SK-N-SH treated with all-trans-retinoic acid at 6 μM for 48 hours (cell line): ENCODE measurements at regions not wholly inside any gene's neighbourhood (a gene's known extent, or its start where the extent isn't known, plus 50 kb on each side); places are given as distances from the start of the nearest gene placed in this dataset.

Experiments
- ATAC-seq: fragments of 200-7000 bp; cut with Tn5 transposase; 3 replicates; pipeline ENCODE4 v1.9.1; 2020; ENCODE audit warnings: mild to moderate bottlenecking, moderate library complexity
- ARNTL ChIP-seq: fragments of 450-650 bp; formaldehyde crosslinking; IDR thresholded peaks from 2 replicates; pipeline ENCODE4 v1.5.0; 2020; ENCODE audit warnings: low read depth, mild to moderate bottlenecking, moderate library complexity, borderline replicate concordance
- CSDC2 ChIP-seq: fragments of 250-450 bp; sonication (Bioruptor Pico); IDR thresholded peaks from 2 replicates; pipeline ENCODE4 v1.5.0; 2020; ENCODE audit warnings: mild to moderate bottlenecking, moderate library complexity
- ESRRG ChIP-seq: fragments of 250-450 bp; sonication (Bioruptor Pico); IDR thresholded peaks from 2 replicates; pipeline ENCODE4 v1.6.1; 2021; ENCODE audit warnings: mild to moderate bottlenecking
- ISL1 ChIP-seq: fragments of 250-450 bp; sonication (Bioruptor Pico); IDR thresholded peaks from 2 replicates; pipeline ENCODE4 v2.1.2; 2022; ENCODE audit warnings: mild to moderate bottlenecking, moderate library complexity
- PATZ1 ChIP-seq: fragments of 250-450 bp; sonication (Bioruptor Pico); IDR thresholded peaks from 2 replicates; pipeline ENCODE4 v1.8.0; 2020; ENCODE audit warnings: mild to moderate bottlenecking, moderate library complexity, borderline replicate concordance
- POU6F1 ChIP-seq: fragments of 250-450 bp; sonication (Bioruptor Pico); IDR thresholded peaks from 2 replicates; pipeline ENCODE4 v1.8.0; 2021; ENCODE audit warnings: low read depth, mild to moderate bottlenecking, moderate library complexity, borderline replicate concordance
- PPARA ChIP-seq: fragments of 250-450 bp; sonication (Bioruptor Pico); IDR thresholded peaks from 2 replicates; pipeline ENCODE4 v1.5.0; 2020; ENCODE audit warnings: mild to moderate bottlenecking, borderline replicate concordance
- RARB ChIP-seq: fragments of 250-450 bp; sonication (Bioruptor Pico); IDR thresholded peaks from 2 replicates; pipeline ENCODE4 v1.8.0; 2021; ENCODE audit warnings: mild to moderate bottlenecking, moderate library complexity
- SNAI2 ChIP-seq: fragments of 250-450 bp; sonication (Bioruptor Pico); IDR thresholded peaks from 2 replicates; pipeline ENCODE4 v1.5.0; 2020; ENCODE audit warnings: mild to moderate bottlenecking, moderate library complexity
- TCF4 ChIP-seq: fragments of 250-450 bp; sonication (Bioruptor Pico); IDR thresholded peaks from 2 replicates; pipeline ENCODE4 v1.8.0; 2021; ENCODE audit warnings: mild to moderate bottlenecking, moderate library complexity, borderline replicate concordance
- TOX ChIP-seq: fragments of 250-450 bp; sonication (Bioruptor Pico); IDR thresholded peaks from 2 replicates; pipeline ENCODE4 v1.8.0; 2021; ENCODE audit warnings: mild to moderate bottlenecking, moderate library complexity, borderline replicate concordance
- TSHZ2 ChIP-seq: fragments of 250-450 bp; sonication (Bioruptor Pico); IDR thresholded peaks from 2 replicates; pipeline ENCODE4 v1.5.0; 2020; ENCODE audit warnings: mild to moderate bottlenecking, moderate library complexity
- ZC3H10 ChIP-seq: fragments of 250-450 bp; sonication (Bioruptor Pico); IDR thresholded peaks from 2 replicates; pipeline ENCODE4 v1.5.1; 2021; ENCODE audit warnings: mild to moderate bottlenecking, moderate library complexity
- ZFP3 ChIP-seq: fragments of 250-450 bp; sonication (Bioruptor Pico); IDR thresholded peaks from 2 replicates; pipeline ENCODE4 v1.5.0; 2020; ENCODE audit warnings: mild to moderate bottlenecking, moderate library complexity
- ZFP30 ChIP-seq: fragments of 450-650 bp; formaldehyde crosslinking; IDR thresholded peaks from 2 replicates; pipeline ENCODE4 v1.5.0; 2022; ENCODE audit warnings: mild to moderate bottlenecking, moderate library complexity
- ZNF565 ChIP-seq: fragments of 450-650 bp; formaldehyde crosslinking; conservative IDR thresholded peaks from 2 replicates; pipeline ENCODE4 v1.5.0; 2020; ENCODE audit warnings: low read depth, mild to moderate bottlenecking, moderate library complexity
- ZNF70 ChIP-seq: fragments of 450-650 bp; formaldehyde crosslinking; IDR thresholded peaks from 2 replicates; pipeline ENCODE4 v1.5.0; 2020; ENCODE audit warnings: mild to moderate bottlenecking, moderate library complexity
- ZNF8 ChIP-seq: fragments of 450-650 bp; formaldehyde crosslinking; IDR thresholded peaks from 2 replicates; pipeline ENCODE4 v1.5.0; 2020; ENCODE audit warnings: mild to moderate bottlenecking, moderate library complexity

- TF ChIP-seq ZNF8 (CRISPR knock-in tag) (no peak), ZNF70 (CRISPR knock-in tag) (no peak), ISL1 (CRISPR knock-in tag) (no peak), ZFP3 (CRISPR knock-in tag) (no peak), ZFP30 (CRISPR knock-in tag) (no peak), TCF4 (CRISPR knock-in tag) (no peak), PATZ1 (CRISPR knock-in tag) (no peak), TOX (CRISPR knock-in tag) (no peak), ARNTL (CRISPR knock-in tag) (no peak), ESRRG (CRISPR knock-in tag) (no peak), ZC3H10 (CRISPR knock-in tag) (no peak), POU6F1 (CRISPR knock-in tag) (no peak), ZNF565 (no peak), SNAI2 (CRISPR knock-in tag) (no peak), RARB (CRISPR knock-in tag) (no peak), CSDC2 (CRISPR knock-in tag) (no peak)
Observed at GRCh38 chr9:600006-600405, 241.5 kb upstream of the DMRT1 start.

GRCh38 chr9:602716-603115 is 238.8 kb upstream of the DMRT1 start:
- TF ChIP-seq ZNF565 (no peak), ARNTL (CRISPR knock-in tag) (no peak), PPARA (no peak), ZC3H10 (CRISPR knock-in tag) (no peak), RARB (CRISPR knock-in tag) (no peak)
- no peak for ATAC-seq

More at GRCh38 chr9:600006-600405, 241.5 kb upstream of the DMRT1 start:
- no peak for ATAC-seq

GRCh38 chr9:603126-603525 is 238.4 kb upstream of the DMRT1 start:
- TF ChIP-seq TCF4 (CRISPR knock-in tag), result no peak
- no peak for TF ChIP-seq ARNTL (CRISPR knock-in tag)
- no peak for ATAC-seq

- ATAC-seq, result no peak
- no peak for TF ChIP-seq PATZ1 (CRISPR knock-in tag)
- TF ChIP-seq TOX (CRISPR knock-in tag), result no peak
- no peak for TF ChIP-seq PPARA
- TF ChIP-seq CSDC2 (CRISPR knock-in tag), result no peak
- no peak for TF ChIP-seq TSHZ2
- no peak for TF ChIP-seq ZNF8 (CRISPR knock-in tag)
- no peak for TF ChIP-seq ZFP3 (CRISPR knock-in tag)
- no peak for TF ChIP-seq POU6F1 (CRISPR knock-in tag)
- TF ChIP-seq TCF4 (CRISPR knock-in tag), result no peak
Observed at GRCh38 chr9:607417-607816, 234.1 kb upstream of the DMRT1 start.
